H1 (cell line): ENCODE measurements at regions not wholly inside any gene's neighbourhood (a gene's known extent, or its start where the extent isn't known, plus 50 kb on each side); places are given as distances from the start of the nearest gene placed in this dataset.
"Not testable (repeated sequence)": the region's sequence is repeated elsewhere in the genome, so short reads cannot be mapped to it uniquely, and the experiment has no call there.

Experiments
- CTCF ChIA-PET: fragments of 300-600 bp; sonication (Branson Sonifier 250); formaldehyde crosslinking; loops from one replicate; lab custom pipeline; 2021; ENCODE audit not compliant: partially characterized antibody; lab: Charles Lee
- POLR2A ChIA-PET: fragments of 300-600 bp; sonication (Branson Sonifier 250); formaldehyde crosslinking; loops from one replicate; lab custom pipeline; 2021; ENCODE audit warnings: inconsistent platforms; ENCODE audit not compliant: partially characterized antibody; lab: Charles Lee
- DNase-seq, 2 experiments: peaks; one replicate each; pipeline versions ENCODE4 v3.0.0 to v3.0.0-alpha.2; 2010 to 2022; ENCODE audit warnings: low spot score in 2 of 2, low read depth in 1 of 2, mixed read lengths in 1 of 2
- FAIRE-seq: peaks from 2 replicates; lab custom pipeline; 2011; peaks lifted over from hg19 to GRCh38; lab: Jason Lieb, UNC
- H2AFZ ChIP-seq: 2 replicates; pipeline ENCODE4 v1.8.1; 2012; ENCODE audit warnings: low read length, inconsistent platforms
- H2AK5ac ChIP-seq: 2 replicates; pipeline ENCODE4 v1.6.1; 2013; ENCODE audit warnings: low read depth, low read length
- H2BK120ac ChIP-seq: replicated peaks from 2 replicates; pipeline ENCODE3; 2013; ENCODE audit warnings: low read depth, low read length, inconsistent platforms
- H2BK12ac ChIP-seq: 2 replicates; pipeline ENCODE4 v1.6.1; 2013; ENCODE audit warnings: low read depth, low read length
- H2BK15ac ChIP-seq: 2 replicates; pipeline ENCODE4 v1.6.1; 2013; ENCODE audit warnings: low read length
- H2BK20ac ChIP-seq: 2 replicates; pipeline ENCODE4 v1.6.1; 2013; ENCODE audit warnings: low read length
- H2BK5ac ChIP-seq: 2 replicates; pipeline ENCODE4 v1.6.1; 2013; ENCODE audit warnings: low read depth, low read length
- H3K14ac ChIP-seq: 2 replicates; pipeline ENCODE4 v1.6.1; 2013; ENCODE audit warnings: inconsistent platforms; ENCODE audit not compliant: insufficient read length
- H3K18ac ChIP-seq: 2 replicates; pipeline ENCODE4 v1.6.1; 2013; ENCODE audit warnings: low read length; ENCODE audit errors: extremely low read depth
- H3K23ac ChIP-seq: 2 replicates; pipeline ENCODE4 v1.6.1; 2013; ENCODE audit warnings: inconsistent platforms; ENCODE audit not compliant: insufficient read length
- H3K23me2 ChIP-seq: 2 replicates; pipeline ENCODE4 v1.6.1; 2013; ENCODE audit warnings: low read depth, low read length
- H3K27ac ChIP-seq: 2 replicates; pipeline ENCODE4 v1.6.1; 2011; ENCODE audit warnings: low read depth, low read length, inconsistent platforms
- H3K27me3 ChIP-seq, 4 experiments: replicated peaks in 1 of 4; 1 replicate in 1 of 4; 2 replicates in 3 of 4; pipeline versions ENCODE4 v1.6.1 to v1.8.1; 2011 to 2013; ENCODE audit warnings: low read length in 3 of 4, mild to moderate bottlenecking in 3 of 4, inconsistent platforms in 2 of 4, mixed read lengths in 2 of 4, moderate library complexity in 1 of 4; ENCODE audit not compliant: control insufficient read depth in 3 of 4, insufficient read depth in 3 of 4; ENCODE audit errors: extremely low read depth in 1 of 4
- H3K36me3 ChIP-seq, 4 experiments: 2 replicates each; pipeline versions ENCODE4 v1.6.1 to v1.8.1; 2011 to 2013; ENCODE audit warnings: mild to moderate bottlenecking in 4 of 4, low read length in 3 of 4, moderate library complexity in 2 of 4, control low read depth in 1 of 4, inconsistent platforms in 1 of 4; ENCODE audit not compliant: insufficient read depth in 4 of 4, control insufficient read depth in 2 of 4
- H3K4ac ChIP-seq: replicated peaks from 2 replicates; pipeline ENCODE3; 2013; ENCODE audit warnings: low read length, low read depth, mixed read lengths, inconsistent platforms; ENCODE audit not compliant: insufficient read length
- H3K4me1 ChIP-seq, 4 experiments: replicated peaks in 1 of 4; 1 replicate in 1 of 4; 2 replicates in 3 of 4; pipeline versions ENCODE4 v1.6.1 to v1.8.1; 2011 to 2013; ENCODE audit warnings: low read length in 3 of 4, inconsistent platforms in 2 of 4, mixed read lengths in 1 of 4; ENCODE audit not compliant: insufficient read depth in 4 of 4, control insufficient read depth in 3 of 4
- H3K4me2 ChIP-seq, 2 experiments: 2 replicates each; pipeline versions ENCODE4 v1.6.1 to v1.8.1; 2011 to 2013; ENCODE audit warnings: low read depth in 2 of 2, low read length in 2 of 2, control low read depth in 1 of 2, inconsistent platforms in 1 of 2, mild to moderate bottlenecking in 1 of 2; ENCODE audit not compliant: insufficient read depth in 1 of 2
- H3K4me3 ChIP-seq, 4 experiments: fragments of 200-600, 300-600 bp in 1 of 4; sonication (generic), shearing (Covaris generic), sonication (Bioruptor Twin) in 1 of 4; 2 replicates each; pipeline versions ENCODE4 v1.5.1 to v1.8.1; 2011 to 2016; ENCODE audit warnings: low read length in 4 of 4, low read depth in 3 of 4, control low read depth in 2 of 4, inconsistent platforms in 2 of 4, mild to moderate bottlenecking in 2 of 4, mixed read lengths in 1 of 4, moderate library complexity in 1 of 4; ENCODE audit not compliant: insufficient read depth in 2 of 4; ENCODE audit errors: extremely low read depth in 1 of 4
- H3K56ac ChIP-seq: replicated peaks from 2 replicates; pipeline ENCODE3; 2013; ENCODE audit warnings: low read depth, mild to moderate bottlenecking, mixed read lengths, low read length, inconsistent platforms; ENCODE audit not compliant: insufficient read length
- H3K79me1 ChIP-seq: 2 replicates; pipeline ENCODE4 v1.6.1; 2013; ENCODE audit warnings: low read depth, low read length, control low read depth
- H3K79me2 ChIP-seq, 2 experiments: 2 replicates each; pipeline versions ENCODE4 v1.6.1 to v1.8.1; 2012 to 2013; ENCODE audit warnings: low read length in 2 of 2, mild to moderate bottlenecking in 2 of 2, inconsistent platforms in 1 of 2; ENCODE audit not compliant: insufficient read depth in 2 of 2, control insufficient read depth in 1 of 2
- H3K9ac ChIP-seq, 4 experiments: replicated peaks in 1 of 4; 1 replicate in 1 of 4; 2 replicates in 3 of 4; pipeline versions ENCODE4 v1.6.1 to v1.8.1; 2011 to 2013; ENCODE audit warnings: low read depth in 3 of 4, low read length in 3 of 4, control low read depth in 2 of 4, mild to moderate bottlenecking in 2 of 4, moderate library complexity in 2 of 4, inconsistent platforms in 1 of 4; ENCODE audit errors: extremely low read depth in 1 of 4
- H3K9me3 ChIP-seq, 2 experiments: 2 replicates each; pipeline versions ENCODE4 v1.6.1 to v1.8.1; 2012 to 2013; ENCODE audit warnings: mild to moderate bottlenecking in 2 of 2, moderate library complexity in 2 of 2, control low read depth in 1 of 2, inconsistent platforms in 1 of 2, low read depth in 1 of 2, low read length in 1 of 2, mixed read lengths in 1 of 2; ENCODE audit not compliant: insufficient read depth in 2 of 2
- H4K20me1 ChIP-seq, 2 experiments: replicated peaks in 1 of 2; 2 replicates each; pipeline versions ENCODE3 to v1.8.1; 2011 to 2013; ENCODE audit warnings: inconsistent platforms in 2 of 2, low read length in 2 of 2, mild to moderate bottlenecking in 1 of 2; ENCODE audit not compliant: insufficient read depth in 2 of 2, control insufficient read depth in 1 of 2
- H4K5ac ChIP-seq: 2 replicates; pipeline ENCODE4 v1.6.1; 2013; ENCODE audit warnings: low read length, low read depth, mixed read lengths, inconsistent platforms; ENCODE audit not compliant: insufficient read length
- H4K8ac ChIP-seq: 2 replicates; pipeline ENCODE4 v1.8.0; 2013; ENCODE audit warnings: mild to moderate bottlenecking, moderate library complexity, low read length, inconsistent platforms; ENCODE audit not compliant: insufficient read depth; ENCODE audit errors: extremely low read depth
- H4K91ac ChIP-seq: replicated peaks from 2 replicates; pipeline ENCODE3; 2013; ENCODE audit warnings: low read length, mixed read lengths, inconsistent platforms; ENCODE audit not compliant: insufficient read length
- WGBS, 2 experiments: shearing (Covaris generic) in 1 of 2; methylation state at CpG; one replicate each; pipeline versions ENCODE4 v1.1.6 to v1.1.7; 2013 to 2015; ENCODE audit warnings: low lambda C conversion rate in 2 of 2, mixed read lengths in 2 of 2, inconsistent platforms in 1 of 2, low coverage in 1 of 2, missing lambda C conversion rate in 1 of 2; ENCODE audit not compliant: insufficient replicate concordance in 2 of 2, insufficient coverage in 1 of 2, insufficient read length in 1 of 2; ENCODE audit errors: extremely low coverage in 1 of 2, missing lambda C conversion rate in 1 of 2; 5-methylcytosine and 5-hydroxymethylcytosine counted together

- H3K27ac ChIP-seq, H3K14ac ChIP-seq, H2BK120ac ChIP-seq, H3K79me1 ChIP-seq, H4K5ac ChIP-seq, H4K8ac ChIP-seq, H3K23me2 ChIP-seq, H2BK20ac ChIP-seq, FAIRE-seq, H2AK5ac ChIP-seq, H4K20me1 ChIP-seq, H3K18ac ChIP-seq, H3K27me3 ChIP-seq, H3K4me3 ChIP-seq, H2BK12ac ChIP-seq, H3K23ac ChIP-seq, H3K4ac ChIP-seq, H3K4me1 ChIP-seq, CTCF ChIA-PET, H2BK15ac ChIP-seq, H3K56ac ChIP-seq, H3K9me3 ChIP-seq, H3K9ac ChIP-seq, H2BK5ac ChIP-seq, H3K79me2 ChIP-seq, H3K4me2 ChIP-seq, H4K91ac ChIP-seq, H2AFZ ChIP-seq, H3K36me3 ChIP-seq, DNase-seq: not testable (repeated sequence)
- POLR2A ChIA-PET: interaction anchor here (0.7 kb wide), 1 partner anchor 100 kb away, joined by 3 read pairs; no protein-coding TSS in a partner anchor
- 80% methylated on average over 2 of the region's 3 CpGs; no CpG with 5 or more reads in 1 of the 2 experiments for WGBS, 2 experiments
These were observed 82.0 kb upstream of the ANKRD28 start for GRCh38 chr3:15879787-15880186.
